ENCODE measurements at regions not wholly inside any gene's neighbourhood (a gene's known extent, or its start where the extent isn't known, plus 50 kb on each side); places are given as distances from the start of the nearest gene placed in this dataset.

DNA sequence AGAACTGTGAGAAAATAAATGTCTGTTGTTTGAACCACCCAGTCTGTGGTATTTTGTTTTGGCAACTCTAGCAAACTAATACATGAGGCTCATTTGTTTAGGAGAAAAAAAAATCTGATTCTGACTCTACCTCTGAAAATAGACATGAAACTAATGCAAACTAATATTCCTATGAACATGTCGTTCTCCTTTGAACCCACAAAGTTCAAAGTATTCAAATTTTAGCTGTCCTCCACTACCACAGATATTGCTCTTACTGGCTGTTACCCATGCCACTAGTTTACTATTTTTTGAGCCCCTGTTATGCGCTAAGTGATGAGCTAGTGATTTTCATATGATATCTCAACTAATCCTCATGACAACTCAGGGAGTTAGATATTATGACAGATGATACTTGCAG is 58.8 kb upstream of the ZNF804B start:
- DNase-seq = no peak

DNA sequence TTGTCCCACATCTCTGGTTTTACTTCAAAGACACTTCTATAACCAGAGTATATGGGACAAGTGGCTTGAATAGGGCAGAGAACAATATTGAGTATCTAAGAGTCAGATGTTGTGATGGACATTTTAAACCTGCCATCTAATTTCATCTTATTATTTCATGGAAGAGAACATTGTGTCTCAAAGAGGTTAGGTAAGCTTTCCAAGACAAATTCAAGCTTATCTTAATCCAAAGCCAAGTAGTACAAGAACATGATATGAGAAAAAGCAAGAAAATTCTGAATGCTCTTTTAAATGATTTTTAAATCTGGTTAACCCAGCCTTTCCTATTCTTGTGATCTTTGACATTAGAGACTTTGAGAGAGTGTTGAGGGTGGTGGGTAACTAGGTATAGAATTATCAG is 65.3 kb upstream of the ZNF804B start:
- DNase-seq = no peak

DNA sequence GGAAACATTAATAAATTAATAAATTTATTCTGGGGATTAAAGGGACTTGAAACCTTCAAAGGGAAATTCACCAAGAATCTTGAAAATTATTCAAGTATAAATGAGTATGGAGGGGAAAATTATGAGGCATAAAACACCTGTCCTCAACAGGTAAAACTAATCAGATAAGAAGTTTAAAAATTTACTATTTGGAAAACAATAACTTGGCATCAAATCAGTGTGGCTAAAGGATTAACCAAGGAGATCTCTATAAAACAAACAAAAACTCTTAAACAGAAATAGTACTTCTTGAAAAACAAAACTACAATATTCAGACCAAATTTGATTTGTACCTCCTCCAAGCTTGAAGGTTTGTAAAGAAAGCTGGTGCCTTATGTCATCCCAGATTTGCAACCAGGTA is 66.4 kb upstream of the ZNF804B start:
- no peak for DNase-seq

DNA sequence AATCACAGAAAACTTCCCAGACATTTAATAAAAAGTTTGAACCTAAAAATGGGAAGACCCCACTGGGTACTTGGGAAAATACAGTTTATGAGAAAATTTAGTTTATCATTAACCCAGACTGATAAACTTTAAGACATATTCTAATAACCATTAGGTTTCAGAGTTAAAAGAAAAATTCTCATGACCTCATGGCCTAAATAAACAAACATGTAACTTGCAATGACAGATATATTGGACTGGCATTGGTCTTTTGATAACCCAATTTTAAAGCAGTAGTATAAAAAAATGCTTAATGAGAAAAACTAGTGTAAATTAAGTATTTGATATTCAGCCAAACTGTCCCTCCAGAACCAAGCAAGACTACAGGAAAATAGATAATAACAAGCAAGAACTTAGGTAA is 67.0 kb upstream of the ZNF804B start:
- DNase-seq = no peak

DNA sequence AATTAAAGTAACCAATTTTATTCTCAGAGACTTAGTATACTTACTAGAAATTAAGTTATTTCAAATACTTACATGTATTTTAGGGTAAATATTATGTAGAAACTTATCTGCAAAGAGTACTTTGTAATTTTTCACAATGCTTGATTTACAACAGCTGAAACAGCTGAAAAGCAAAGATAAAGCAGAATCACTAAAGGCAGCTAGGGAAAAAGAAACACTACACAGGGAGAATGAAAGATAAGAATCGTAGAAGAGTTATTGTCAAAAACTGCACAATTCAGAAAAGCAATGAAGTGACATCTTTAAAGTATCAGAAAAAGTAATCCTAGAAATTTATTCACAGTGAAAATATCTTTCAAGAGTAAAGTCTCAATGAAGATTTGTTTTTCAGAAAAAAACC is 69.7 kb upstream of the ZNF804B start:
- no peak for DNase-seq

DNA sequence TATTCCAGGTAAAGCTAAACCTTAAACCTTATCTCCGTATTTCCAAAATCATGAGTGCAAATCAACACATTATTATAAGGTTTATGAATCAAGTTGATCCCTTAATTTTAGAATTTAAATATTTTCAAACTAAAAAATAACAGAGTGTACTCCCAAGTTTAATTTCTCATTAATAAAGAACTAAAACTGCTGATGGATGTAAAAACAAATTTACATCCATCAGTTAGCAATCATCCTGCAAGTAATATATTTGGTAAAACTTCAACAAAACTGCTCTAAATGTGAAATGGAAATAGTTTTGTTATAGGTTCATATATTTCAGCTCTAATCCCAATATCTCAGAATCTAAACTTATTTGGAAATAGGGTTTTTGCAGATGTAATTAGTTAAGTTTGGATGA is 71.3 kb upstream of the ZNF804B start:
- no peak for DNase-seq

DNA sequence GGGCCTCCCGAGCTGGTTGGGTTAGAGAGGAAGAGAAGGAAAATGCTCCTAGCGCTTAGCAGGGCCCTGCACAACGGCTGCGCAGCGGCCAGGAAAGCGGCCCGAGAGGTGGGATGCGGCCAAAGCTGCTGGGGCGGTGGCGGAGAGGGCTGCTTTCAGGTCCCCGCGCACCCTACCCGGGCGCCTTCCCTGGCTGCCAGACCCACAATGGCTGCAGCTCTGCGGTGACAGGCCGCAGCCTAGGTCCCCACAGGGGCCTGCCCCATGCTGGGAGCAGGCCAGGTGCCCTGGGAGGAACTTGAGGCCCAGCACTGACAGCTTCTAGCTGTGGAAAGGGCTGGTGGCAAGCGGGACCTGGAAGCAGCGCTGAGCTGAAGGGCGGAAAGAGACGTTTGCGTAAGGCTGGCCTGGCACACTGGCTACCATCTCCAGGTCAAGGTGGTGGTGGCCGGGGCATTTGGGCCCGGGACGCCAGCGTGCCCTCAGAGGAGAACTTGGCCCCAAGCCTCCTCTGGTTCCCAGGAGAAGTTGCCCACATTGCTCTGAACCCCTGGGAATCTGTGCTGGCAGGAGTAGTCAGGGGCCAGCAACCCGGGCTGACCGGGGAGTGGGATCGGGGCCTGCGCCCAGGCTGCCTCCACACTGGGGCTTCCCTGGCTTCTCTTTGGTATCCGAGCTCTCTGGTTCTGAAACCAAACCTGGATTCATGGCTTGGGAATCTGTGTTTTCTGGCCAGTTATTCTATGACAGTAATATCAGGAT is 72.9 kb upstream of the ZNF804B start:
- no peak for DNase-seq

DNA sequence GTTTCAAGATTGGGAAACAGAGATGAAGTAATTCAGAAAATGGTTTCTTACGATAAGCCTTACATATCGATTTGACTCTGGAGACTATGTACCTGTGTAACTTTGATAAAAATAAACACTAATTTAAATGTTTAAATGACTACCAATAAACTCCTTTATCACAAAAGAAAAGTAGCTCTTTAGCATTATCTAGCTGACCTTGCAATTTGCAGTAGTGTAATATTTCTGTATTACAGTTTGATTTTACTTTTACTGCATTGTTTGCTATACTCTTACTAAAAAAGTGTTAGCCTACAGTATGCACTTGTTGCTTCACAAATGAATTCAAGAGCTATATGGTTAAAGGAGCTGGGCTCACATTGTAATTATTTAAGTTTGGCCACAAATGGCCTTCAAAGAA is 77.8 kb upstream of the ZNF804B start:
- DNase-seq = no peak

DNA sequence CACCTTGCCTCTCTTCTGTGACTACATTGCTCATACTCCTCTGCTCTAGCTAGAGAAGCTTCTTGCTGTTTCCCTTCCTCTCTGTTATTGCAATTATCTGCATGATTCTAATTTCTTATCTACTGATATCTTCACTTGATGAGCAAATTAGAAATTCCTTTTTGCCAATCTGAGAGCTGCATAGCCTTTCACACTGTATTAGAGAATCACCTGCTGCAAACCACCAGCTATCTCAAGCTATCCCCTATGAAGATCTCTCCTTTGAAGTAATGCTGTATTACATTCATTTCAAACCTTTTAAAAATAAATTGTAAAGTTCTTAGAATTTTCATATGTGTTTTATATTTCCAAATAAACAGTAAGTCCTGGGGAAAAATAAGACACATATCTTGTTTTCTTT is 89.0 kb upstream of the ZNF804B start:
- DNase-seq = no peak

DNA sequence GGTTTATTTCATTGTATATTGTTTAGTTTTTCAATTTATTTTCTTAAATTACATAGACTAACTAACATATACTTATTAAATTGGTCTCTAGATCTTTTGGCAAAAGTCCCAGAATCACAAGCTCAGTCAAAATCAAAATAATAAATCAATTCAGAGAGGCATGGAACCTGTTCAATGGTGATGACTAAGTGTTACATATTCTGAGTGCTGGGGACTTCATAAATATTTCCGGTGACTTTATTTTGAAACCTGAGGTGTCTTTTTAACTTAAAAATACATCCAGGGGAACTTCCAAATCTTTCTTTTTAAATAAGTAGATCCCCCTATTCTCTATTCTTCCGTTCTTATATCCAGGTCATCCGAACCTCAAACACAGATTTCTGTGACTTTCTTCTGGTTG is 89.6 kb upstream of the ZNF804B start:
- DNase-seq = no peak

DNA sequence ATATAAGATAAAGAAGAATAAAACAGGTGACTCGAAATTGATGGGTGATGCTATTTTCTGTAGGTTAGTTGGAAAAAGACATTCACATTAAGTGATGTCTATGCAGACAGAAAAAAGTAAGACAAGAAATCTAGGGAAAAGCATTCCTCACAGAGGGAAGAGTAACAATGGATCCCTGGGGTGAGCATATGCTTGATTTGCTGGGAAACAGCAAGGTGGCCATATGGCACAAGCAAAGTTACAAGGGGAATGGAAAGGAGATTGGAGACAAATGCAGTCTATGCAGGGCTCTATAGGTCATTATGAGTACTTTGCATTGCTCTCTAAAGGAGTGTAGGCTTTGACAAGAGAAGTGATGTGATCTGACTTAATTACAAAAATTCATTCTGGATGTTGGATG is 90.9 kb upstream of the ZNF804B start:
- DNase-seq = no peak

DNA sequence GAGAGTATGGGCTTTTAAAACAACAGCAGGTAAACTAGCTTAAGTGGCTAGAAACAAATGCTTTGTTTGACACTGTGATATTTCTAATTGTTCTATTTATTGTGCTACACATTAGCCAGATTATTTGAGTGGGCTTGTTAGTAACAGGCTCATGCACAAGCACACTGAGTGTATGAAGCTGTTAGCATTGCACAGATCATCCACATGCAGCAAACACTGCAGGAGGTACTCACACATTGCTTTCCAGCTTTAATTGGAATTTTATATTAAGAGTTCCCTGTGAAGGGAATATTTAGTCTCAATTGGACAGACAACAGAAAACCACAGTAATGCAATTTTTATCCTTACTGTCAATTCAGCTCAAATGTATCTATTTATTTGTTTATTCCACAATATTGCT is 92.9 kb upstream of the ZNF804B start:
- no peak for DNase-seq

DNA sequence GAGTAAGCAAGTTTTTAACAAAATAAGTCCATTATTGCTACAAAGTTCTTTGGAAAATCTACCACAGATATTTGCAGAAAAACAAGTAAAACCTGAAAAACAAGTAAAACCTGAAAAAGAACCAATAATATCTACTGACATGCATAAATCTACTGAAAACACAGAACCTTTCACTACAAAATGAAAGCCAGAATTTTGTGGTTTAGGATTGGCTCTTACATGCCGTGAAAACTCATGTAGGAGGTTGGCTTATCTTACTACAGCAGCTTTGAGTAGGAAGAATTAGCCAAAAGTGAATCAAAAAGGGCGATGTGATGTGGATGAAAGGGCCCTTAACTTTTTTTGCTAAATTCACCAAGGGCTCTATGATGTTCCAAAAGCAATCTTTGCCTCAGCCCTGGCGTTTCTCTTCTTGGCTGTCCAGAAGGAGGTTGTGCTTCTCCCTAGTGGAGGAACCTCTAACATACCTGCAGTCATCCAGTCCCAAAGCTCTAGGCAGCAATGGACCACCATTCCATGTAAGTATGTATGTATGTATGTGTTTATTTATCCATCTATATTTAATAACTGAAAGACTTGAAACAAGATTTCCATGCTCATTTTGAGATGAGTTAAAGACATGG is 93.5 kb upstream of the ZNF804B start:
- no peak for DNase-seq

DNA sequence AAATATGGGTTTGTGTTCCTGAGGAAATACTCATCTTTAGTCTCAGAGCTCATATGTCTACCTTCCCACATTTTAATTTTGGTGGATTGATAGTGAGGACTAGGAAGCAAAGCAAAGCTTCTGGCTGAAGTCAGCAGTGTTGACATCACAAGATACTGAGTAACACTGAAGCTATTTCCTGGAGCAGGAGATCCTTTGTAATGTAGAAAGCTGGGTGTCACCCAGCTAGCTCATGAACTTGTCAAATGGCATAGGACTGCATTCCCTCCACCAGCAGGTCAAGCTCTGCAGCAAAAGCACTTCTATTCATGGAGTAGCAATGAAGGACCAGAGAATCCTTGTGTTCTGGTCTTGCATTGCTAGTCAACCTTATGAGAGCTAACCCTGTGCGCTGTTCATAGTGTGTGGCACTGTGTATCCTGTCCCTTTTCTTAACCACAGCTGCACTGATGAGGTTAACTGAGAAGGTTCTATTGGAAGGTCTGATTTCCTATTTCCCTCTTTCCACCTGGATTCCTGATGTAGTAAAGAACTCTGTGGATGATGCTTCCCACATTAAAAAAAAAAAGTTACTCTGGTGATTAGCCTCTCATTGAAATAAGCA is 94.8 kb upstream of the ZNF804B start:
- no peak for DNase-seq

DNA sequence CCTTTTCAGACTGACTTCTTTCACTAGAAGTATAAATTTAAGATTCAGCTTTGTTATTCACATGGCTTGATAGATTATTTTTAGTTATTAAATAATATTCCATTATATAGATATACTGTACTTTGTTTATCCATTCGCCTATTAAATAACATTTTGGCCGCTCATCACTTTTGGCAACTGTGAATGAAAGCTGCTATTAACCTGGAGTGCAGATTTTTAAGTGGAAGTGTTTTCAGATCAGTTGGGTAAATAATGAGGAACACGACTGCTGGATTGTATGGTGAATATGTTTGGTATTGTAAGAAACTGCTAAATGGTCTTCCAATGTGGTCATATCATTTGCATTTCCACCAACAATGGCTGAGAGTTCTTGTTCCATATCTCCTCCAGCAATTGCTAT is 97.6 kb upstream of the ZNF804B start:
- no peak for DNase-seq

DNA sequence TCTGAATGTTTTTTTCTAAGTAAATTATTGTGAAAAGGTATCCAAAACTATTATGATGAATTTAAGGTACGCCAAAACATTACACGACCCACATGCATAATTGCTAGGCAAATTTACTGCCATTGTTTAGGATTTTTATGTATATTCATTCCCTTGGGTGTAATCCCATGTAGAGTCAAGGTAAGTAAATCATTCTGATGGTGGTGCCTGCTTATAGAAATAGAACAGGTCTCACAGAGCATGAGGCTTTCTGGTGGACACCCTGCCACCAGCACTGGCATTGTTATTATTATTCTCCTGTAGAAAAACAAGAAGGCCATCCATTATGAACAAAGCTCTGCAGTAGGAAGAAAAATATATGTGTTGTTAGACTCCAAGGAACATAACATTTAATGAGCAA is 111.7 kb upstream of the ZNF804B start:
- DNase-seq = no peak

DNA sequence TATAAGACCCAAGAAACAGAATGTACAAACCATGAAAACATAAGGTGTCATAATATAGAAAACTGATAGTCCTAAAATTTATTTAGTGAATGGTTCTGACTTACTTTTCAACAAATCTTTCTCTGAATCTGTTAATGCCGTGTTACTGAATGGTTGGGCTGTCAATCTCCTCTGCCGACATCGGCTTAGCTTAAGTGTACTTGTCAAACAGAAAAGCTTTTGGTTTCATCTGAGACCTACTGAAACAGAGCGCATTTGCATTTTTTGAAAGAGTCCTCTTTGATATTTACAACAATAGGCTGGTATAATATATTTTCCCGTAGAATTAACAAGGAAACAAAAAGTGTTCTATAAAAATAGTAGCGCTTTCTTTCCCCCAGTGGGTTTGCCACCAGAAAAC is 120.9 kb upstream of the ZNF804B start:
- DNase-seq = no peak

DNA sequence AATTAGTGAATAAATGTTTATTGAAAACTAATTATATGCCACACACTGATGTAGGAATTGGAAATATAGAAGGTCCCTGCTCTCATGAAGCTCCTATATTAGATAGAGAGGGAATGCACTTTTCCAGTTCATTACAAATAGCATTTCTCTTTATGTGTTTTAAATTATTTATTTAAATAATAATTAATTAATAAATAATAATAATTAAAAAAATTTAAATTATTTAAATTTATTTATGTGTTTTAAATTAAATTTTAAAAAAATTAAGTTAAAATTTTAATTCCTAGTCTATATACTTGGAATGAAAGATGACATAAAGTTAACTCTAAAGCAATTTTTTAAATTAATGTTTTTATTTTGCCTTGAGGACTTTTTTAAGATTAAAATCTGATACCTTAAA is 121.7 kb upstream of the ZNF804B start:
- DNase-seq = no peak

DNA sequence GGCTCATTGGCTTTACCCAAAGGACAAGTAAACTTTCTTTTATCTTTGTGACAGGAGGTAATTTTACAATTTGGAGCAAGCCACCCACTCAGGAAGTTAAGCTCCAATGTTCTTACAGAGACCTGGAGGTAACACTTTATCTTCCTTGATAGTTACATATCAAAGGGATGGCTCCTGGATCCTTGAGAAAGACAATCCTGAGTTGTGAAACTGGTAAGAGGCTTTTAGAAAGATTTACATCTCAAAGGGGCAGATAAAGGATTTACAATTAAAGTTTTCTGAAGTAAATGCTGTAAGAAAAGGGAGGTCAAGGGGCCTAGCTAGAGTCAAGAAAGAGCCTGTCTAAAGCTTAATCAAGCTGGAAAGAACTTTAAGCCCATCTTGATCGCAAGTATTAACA is 124.4 kb upstream of the ZNF804B start:
- no peak for DNase-seq

DNA sequence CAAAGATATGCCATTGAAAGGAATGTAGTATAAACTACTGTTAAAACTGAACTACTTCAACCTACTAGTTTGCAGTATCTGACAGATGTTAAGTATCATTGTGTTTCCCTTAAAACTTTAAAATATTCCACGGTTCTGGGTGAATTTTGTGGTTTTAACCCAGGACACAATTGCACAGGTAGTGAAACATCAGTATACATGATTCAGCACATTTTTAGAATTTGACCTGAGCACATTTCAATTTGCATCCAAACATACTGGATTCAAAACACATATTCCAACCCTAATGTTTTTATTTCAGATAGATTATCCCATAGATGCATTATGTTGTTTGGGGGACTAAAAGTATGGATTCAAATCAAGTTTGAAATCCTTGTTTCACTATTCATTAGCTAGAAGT is 129.9 kb upstream of the ZNF804B start:
- no peak for DNase-seq

DNA sequence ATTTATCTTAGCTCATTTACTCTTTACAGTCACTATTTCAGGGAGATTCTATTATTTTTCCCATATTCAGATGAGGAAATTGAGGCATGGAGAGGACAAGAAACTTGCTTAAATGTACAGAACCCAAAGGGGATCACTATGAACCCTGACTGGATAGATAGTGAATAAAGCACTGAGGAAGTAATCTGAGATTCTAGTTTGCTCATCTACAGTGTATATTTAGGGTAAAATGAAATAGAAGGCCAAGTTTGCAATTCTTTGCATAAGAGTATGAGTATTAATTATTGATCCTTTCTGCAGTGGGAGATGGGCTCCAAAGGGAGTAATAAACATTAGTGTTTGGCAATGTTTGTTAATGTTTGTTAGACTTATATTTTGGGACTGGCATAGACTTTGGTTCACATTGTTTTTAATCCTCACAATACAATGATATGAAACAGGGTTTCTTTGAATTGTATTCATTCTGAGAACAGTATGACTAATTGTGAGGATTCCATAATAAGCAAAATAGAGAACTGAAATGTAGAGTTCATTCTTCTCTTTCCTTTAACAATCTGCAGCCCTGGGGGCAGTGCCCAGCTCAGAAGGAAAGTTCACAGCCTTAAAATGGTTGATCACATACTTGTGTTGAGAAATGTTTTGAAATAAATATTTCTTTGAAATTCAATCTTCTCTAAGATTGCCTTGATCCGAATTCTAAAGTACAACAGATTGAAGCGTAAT is 131.0 kb upstream of the ZNF804B start:
- DNase-seq = no peak

DNA sequence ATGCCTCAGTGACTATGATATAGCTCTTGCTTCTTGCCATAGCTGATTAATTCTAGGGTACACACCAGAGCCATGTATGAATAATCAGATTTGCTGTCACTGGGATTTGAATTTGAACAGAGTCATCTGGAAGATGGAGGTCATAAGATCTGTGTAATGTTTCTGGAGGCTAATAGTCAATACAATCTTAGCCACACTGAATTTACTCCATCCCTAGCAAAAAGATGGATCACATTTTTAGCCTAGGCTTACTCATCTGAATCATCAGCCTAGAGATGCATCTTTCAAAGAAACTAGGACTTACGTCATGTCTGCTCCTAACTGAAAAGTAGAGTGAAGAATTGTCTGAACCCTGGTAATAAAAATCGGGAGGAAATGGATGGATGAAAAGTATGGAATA is 142.3 kb upstream of the ZNF804B start:
- no peak for DNase-seq

DNA sequence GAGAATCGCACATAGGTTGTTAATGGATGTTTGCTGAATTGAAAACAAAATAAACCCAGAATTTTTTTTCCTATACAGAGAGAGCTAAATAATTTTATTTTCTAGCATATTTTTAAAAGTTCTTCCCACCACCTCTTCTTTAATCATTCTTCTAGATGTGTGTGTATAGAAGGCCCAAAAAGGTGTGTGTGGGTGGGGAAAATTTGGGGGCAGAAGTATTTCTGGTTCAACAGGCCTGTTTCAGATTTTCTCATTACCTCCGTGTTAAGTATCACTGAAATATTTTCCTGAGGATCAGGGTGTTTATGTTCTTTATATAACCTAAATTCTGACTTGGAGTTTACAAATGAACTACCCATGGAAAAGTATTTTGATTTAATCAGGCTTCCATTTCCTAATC is 144.2 kb upstream of the ZNF804B start:
- no peak for DNase-seq

DNA sequence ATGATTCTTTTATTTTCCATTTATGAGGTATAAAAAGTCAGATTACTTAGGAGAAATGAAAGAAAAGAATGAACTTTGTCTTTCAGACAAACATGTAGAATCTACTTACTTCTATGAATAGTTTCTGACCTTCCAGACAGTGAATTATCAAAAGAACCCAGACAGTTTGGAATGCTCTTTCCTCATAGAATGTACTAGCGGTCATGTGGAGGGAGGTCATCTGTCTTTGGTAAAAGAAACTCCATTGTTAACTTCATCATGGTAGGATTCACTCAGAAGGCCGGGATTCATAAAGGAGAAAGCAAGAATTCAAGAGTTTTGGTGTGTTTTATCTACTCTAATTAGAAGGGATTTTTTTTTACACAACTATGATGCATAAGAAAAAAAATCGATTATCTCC is 144.8 kb upstream of the ZNF804B start:
- no peak for DNase-seq

Measured in activated CD4-positive, alpha-beta T cell treated with anti-CD3 and anti-CD28 coated beads, Interleukin-2, amount 50 U/mL, for 48 hours (primary cell).